GM18858 (cell line): ENCODE measurements at regions not wholly inside any gene's neighbourhood (a gene's known extent, or its start where the extent isn't known, plus 50 kb on each side); places are given as distances from the start of the nearest gene placed in this dataset.
"Not testable (repeated sequence)": the region's sequence is repeated elsewhere in the genome, so short reads cannot be mapped to it uniquely, and the experiment has no call there.

Source experiments
- ATAC-seq: cut with Tn5 transposase; IDR thresholded peaks from one replicate; pipeline ENCODE4 v1.9.1; 2021; ENCODE audit not compliant: unreplicated experiment

DNA sequence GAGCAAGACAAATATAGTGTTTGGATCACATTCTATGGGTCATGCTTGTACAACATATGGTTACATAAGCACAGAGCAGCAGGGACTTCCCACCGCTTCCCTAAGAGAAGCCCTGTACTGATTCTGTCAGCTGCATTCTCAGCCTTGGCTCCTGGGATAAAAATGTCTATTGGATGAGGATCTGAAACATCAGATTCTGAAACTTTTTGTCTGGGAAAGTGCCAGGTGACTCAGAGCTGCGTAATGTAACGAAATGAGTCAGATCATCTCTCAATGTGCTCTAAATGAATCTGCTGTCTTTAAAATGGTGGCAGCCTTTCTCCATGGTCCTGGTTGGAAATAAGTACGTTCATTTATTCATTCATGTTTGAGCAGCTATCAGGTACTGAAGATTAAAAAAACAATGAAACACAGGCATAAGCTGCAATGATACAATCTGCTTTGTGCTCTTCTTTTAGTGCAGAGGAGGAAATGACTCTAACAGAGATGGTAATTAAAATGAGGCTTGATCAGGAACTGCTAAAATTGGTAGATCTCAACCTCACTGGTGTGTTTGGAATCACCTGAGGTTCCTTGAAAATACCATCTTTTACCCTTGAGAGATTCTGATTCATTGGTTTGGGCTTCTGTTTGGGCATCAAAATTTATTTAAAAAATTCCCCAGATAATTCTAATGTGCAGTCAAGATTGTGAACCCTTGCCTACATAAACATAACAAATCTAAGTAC lies 99.1 kb upstream of the NAP1L1 start:
- peak; percentile 89 for ATAC-seq

DNA sequence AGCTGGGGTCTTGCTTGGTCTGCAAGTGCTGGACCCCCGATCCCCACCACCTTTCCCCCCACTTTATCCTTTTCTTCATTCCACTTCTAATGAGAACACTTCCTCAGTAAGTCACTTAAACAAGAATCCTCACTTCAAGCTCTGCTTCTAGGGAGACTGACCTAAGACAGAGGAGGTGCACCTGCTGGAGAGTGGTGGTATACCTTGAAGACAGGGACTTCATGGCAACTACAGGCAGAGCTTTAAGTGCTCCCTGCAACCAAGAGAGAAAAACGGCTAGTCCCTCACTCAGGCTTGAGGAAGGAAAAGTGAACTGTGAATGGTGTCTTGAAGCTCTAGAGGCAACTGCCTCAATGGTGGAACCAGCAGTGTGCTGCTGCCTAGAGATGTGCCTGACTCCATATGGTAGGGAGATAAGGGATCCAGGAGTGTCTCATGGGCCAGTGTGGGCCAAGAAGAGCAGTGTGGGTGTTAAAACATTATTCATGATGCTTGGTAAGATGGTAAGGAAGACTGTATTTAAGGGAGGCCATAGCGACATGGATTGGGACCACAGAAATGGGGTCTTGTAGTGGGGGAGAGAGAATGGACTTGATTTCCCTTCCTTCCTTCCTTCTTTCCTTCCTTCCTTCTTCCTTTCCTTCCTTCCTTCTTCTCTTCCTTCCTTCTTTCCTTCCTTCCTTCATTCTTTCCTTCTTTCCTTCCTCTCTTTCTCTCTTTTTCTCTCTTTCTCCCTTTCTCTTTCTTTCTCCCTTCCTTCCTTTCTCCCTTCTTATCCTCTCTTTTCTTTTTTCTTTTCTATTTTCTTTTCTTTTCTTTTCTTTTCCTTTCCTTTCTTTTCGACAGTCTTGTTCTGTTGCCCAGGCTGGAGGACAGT lies 96.2 kb upstream of the NAP1L1 start:
- no peak for ATAC-seq

DNA sequence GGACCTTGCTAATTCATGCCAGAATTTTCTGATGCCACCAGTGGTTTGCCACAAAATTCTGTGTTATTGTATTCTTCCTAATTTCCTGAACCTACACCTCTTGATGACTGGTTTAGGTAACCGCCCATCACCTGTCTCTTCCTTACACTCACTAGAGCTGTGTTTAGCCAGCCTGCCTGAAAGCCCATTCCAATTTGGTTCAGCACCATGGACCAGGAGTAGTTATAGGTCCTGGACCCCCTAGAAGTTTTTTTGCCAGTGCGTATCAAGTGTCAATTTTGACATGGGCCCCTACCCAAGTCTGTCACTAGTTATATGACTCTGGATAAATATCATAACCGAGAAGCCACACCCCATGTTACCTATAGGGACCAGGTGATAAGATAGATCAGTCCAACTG lies 94.0 kb upstream of the NAP1L1 start:
- no peak for ATAC-seq

DNA sequence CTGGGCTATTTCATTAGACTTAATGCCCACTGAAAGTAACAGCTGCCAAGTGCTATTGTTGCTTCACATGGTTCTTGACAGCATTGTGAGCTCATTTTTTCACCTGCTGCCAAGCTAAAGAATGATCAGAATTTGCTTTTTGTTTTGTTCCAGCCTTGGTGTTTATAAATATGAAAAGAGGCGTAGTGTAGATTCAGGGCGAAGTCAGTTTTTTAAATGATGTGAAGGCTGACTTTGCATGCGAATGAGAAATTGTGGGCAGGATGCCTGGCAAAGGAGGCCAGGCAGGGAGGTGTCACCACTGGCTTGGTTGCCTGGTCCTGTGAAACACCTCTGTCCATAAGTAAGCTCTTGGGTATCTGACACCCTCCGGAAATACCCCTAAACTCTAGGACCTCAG lies 93.3 kb upstream of the NAP1L1 start:
- no peak for ATAC-seq

DNA sequence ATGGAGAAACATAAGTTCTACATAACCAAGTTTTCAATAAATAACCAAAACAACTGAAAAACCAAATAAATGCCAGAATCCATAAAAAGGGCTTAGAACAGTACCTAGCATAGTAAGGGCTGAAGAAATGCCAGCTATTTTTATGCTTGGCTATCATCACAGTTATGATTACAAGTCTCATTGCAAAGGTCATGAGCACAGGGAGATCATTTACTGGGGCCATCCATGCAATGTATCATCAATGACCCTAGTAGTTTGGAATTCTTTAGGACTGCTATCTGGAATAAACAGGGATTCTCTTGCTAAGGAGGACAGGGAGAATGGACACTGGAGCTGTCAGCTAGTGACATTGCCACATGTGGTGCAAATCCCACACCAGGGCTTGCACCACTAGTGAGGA lies 92.5 kb upstream of the NAP1L1 start:
- no peak for ATAC-seq

DNA sequence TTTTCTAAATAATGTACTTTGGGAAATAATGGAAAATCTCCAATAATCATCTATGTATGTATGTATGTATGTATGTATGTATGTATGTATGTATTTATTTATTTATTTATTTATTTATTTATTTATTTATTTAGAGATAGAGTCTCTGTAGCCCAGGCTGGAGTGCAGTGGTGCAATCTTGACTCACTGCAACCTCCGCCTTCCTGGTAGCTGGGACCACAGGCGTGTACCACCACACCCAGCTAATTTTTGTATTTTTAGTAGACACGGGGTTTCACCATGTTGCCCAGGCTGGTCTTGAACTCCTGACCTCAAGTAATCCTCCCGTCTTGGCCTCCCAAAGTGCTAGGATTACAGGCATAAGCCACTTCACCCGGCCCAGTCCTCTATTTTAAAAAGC lies 91.5 kb upstream of the NAP1L1 start:
- not testable (repeated sequence) for ATAC-seq

DNA sequence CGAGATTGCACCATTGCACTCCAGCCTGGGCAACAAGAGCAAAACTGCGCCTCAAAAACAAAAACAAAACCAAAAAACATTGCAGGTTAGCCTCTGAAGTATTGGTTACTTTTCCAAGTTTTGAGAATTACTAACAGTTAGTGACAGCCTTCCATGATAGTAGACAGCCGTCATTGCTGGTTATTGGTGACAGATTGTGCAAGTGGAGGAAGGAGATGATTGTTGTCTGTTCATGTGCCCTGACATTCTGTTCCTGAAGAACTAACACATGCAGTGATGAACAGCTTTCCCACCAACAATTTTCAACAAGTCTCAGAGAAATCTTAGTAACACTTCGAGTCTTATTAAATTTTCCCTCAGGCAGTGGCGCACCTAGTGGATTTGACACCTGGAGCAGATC lies 89.3 kb upstream of the NAP1L1 start:
- ATAC-seq = no peak

DNA sequence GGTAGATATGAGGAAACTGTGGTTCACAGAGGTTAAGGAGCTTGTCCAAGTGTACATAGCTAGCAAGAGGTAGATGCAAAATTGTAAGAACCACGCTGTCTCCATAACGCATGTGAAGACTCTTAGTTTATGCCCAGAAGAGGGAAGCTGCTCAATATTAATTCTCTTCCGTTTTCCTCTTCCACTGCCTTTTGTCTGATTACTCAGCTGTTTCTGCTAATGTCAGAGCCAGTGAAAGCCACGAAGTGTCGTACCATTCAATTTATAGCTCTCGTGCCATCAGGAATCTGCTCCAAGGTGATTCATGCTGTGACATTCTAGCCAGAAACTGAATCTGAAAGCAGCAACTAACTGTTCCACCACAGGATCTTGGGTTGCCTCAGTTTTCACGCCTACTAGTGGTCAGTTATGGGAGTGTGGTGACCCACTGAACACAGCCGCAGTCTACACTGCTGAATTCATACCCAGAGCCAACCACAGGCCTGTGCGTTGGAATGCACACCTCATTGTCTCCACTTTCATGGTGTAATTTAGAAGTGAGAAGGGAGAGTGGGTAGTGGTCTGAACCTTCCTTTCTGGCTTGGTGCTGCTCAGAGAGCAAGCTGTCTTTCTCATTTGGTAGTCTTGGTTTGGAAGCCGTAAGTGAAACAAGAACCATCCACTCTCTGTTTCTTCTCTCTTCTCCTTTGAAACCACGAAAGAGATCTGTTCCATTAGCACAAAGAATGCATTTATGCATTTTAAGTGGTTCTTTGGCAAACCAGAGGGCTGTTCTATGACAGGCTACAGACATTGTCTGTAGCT lies 74.2 kb upstream of the NAP1L1 start:
- ATAC-seq = peak; percentile 95

DNA sequence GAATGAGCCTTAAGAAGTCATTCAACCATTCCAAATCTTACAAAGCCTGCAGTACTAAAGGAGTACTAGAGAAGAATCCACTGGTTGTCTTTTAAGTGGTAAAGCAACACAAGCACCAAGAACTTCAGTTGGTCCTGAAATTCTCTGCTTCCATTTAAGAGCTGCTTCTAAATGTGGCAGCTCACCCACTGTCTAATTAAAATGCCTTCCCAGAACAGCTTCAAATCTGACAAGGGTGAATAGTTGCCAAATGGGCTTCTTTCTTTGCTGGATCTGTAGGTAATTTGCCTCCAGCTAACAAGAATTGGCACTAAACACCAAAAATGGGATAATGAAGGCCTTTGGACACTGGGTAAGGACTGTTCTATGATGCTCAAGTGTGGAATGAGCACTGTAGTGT lies 72.2 kb upstream of the NAP1L1 start:
- no peak for ATAC-seq

DNA sequence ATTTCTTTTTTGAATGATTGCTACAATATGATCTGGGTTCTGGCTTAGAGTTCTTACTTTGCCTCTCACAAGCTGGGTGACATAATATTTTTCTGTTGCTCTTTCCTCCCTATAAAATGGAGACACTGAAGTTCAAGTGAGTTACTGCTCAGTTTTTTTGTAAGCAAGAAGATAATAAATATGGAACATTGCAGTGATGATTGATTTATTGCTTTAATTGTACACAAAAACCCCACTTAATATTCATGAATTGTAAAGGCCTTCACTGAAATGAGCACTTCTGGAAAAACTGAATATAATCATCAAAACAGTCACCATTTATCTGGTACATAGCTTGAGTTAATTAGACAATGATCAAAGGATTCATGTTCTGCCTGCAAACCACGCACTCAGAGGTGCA lies 71.8 kb upstream of the NAP1L1 start:
- no peak for ATAC-seq

DNA sequence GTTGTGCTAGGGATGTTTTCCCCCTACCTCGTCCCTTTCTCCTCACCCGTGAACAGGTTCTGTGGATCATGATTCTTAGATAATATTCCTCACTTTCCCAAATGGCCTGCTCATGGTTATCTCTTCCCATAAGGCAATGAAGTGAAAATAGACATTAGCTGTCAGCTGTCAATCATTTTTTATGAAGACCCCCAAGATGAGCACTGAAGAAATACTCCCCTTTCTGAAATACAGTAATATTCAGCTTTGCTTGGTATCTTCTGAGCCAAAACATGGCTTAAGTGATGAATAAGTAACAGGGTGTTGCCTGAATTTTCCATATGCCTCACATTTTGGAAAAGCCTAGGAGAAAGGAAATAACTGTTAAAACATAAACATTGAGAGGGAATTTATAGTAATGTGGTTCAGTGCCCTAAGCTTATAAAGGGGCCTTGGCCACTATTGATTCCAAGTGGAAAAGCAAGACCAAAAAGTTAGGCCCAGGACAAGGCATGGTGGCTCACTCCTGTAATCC lies 70.7 kb upstream of the NAP1L1 start:
- ATAC-seq = no peak

DNA sequence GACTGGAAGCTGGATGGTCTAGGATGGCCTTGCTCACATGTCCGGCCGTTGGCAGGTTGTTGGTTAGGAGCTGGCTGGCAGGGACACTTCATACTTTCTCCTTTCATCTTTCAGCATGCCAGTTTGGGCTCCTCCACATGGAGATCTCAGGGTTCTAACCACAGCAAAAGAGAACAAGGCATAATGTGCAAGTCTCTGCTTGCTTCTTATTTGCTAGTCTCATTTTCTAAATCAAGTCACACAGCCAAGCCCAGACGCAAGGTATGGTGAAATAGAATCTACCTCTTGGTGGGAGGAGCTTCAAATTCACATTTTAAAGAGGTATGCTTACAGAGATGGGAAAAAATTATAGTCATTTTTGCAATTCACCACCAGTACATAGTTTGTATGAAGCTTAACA lies 69.1 kb upstream of the NAP1L1 start:
- no peak for ATAC-seq

DNA sequence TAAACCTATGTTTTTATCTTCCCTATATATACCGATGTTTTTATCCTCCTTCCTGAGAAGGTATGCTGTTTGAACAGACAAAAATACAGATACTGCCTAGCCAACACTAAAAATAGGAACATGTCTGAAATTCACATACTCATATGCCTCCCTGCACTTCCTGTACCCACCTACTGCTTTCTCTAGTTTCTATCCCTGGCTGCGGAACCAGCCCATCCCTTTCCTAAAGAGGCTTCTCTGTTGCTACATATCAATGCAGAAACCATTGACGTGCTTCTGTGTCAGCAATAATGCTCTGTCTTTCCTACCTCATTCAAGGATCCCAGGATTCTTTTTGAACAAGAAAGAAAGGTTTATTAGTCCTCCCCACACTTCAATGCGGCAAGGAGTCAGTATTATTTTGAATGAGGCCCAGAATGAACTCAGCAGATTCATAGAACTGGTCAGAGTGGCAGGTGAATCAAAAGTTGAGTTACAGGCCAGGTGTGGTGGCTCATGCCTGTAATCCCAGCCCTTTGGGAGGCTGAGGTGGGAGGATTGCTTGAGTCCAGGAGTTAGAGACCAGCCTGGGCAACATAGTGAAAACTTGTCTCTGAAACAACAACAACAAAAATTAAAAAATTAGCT lies 67.8 kb upstream of the NAP1L1 start:
- ATAC-seq = peak; percentile 96

DNA sequence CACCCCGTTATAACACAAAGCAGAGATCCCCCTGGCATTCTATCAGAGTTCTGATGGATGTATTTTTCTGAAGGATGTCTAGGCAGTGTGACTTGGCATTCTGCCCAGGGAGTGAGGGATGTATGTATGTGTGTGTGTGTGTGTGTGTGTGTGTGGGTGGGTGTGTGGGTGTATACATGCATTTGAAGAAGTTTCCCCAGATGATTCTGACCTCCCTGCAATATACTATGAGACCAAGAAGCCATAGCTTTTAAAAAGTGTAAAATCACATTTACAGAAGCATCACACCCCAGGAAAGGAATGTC lies 59.7 kb upstream of the NAP1L1 start:
- no peak for ATAC-seq

DNA sequence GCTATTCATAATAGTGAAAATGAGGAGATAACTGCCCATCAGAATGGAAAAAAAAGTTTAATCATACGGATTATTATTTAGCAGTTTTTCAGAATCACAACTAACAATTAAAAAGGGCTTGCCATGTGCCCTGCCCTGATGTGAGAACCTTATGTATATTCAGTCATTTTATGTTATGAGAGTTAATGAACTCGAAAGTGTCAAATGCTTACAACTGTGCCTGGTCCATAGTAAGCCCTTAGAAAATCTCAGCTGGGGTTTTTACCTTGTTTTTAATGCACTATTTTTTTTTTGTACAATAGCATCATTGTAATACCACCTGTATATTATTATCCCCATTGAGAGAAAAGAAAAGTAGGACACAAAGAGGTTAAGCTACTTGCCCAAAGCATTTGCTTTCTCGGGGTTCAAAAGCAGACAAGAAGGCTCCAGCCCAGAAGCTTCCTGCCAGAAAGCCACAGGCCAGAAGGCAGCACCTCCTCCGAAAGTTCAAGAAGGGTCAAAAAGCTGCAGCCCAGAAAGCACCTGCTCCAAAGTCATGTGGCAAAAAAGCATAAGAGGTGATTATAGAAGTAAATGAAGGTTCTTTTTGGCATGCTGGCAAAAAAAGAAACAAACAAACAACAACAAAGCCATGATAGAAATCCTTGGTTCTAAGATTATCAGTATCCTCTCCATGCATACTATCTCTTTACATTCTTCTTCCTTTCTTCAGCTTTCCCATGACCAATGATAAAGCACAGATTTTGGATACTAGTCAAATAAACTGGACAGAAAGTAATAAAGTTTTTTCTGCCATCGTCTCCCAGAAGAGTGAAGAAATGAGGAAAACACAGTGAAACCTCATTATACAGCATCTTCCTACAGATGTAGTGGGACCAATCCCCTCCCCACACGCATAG lies 59.1 kb upstream of the NAP1L1 start:
- peak; percentile 95 for ATAC-seq

DNA sequence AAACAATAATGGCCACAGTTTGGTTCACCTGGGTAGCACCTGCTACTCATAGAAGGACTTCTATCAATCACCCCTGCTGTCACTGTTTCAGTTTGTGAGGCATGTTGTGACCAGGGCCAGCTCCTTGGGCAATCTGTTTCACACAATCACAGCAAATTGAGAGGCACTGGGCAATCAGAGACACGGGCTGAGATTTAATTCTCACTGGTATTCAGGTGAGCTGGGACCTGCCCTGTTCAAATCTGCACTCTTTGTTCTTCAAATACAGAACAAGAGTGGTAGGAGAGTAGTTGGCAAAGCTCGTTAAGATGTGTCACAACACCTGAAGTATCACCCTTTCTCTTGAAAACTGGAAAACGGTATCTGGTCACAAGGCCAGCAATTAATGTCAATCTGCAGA lies 57.8 kb upstream of the NAP1L1 start:
- no peak for ATAC-seq

DNA sequence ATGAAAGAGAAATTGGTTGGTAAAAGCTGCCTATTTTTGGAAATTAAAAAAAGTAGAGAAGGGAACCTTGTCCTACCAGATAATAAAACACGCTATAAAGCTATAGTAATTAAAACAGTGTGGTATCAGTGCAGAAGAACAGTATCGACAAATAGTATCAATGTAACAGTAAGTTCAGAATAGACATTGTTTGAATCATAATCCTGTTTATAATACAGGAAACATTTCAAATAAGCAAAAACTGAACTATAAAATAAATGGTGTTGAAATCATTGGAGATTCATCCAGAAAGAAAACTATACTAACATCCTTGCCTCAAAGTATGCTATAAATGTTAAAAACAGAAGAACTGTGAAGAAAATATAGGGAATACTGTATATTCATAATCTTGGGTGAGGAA lies 54.2 kb upstream of the NAP1L1 start:
- no peak for ATAC-seq

DNA sequence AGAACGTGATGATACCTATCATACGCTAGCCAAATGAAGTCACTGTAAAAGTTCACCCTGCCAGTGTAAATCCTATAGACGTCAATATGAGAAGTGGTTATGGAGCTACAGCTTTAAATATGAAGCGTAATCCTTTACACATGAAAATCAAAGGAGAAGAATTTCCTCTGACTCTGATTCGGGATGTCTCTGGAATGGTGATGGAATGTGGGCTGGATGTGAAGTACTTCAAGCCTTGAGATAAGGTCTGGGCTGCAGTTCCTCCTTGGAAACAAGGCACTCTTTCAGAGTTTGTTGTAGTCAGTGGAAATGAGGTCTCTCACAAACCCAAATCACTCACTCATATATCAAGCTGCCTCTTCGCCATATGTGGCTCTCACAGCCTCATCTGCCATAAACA lies 53.1 kb upstream of the NAP1L1 start:
- no peak for ATAC-seq

DNA sequence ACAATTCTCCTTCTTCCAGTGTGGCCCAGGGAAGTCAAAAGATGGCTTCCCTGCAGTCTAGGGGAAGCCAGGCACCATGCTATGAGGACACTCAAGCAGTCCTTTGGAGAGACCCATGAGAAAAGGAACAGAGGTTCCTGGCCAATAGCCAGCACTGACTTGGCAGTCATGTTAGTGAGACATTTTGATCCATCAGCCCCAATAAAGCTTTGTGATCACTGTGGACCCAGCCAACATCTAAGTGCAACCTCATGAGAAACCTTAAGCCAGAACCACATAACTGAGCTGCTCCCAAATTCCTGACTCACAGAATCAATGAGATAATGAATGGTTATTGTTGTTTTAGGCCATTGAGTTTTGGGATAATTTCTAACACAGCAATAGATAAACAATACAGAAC lies 51.0 kb upstream of the NAP1L1 start:
- ATAC-seq = no peak
